Astrocyte (in vitro differentiated cells and primary cell): ENCODE measurements at regions not wholly inside any gene's neighbourhood (a gene's known extent, or its start where the extent isn't known, plus 50 kb on each side); places are given as distances from the start of the nearest gene placed in this dataset.

Experiments
- EZH2 ChIP-seq: IDR thresholded peaks from 2 replicates; pipeline ENCODE4 v1.6.1; 2012; ENCODE audit warnings: mild to moderate bottlenecking, low read length, inconsistent platforms; ENCODE audit not compliant: insufficient read depth
- TF ChIP-seq, protein P1 (sequence below): IDR thresholded peaks from 2 replicates; pipeline ENCODE4 v1.5.1; 2011; ENCODE audit warnings: low read depth, mild to moderate bottlenecking, inconsistent platforms, low read length, moderate library complexity; ENCODE audit not compliant: insufficient read depth

DNA sequence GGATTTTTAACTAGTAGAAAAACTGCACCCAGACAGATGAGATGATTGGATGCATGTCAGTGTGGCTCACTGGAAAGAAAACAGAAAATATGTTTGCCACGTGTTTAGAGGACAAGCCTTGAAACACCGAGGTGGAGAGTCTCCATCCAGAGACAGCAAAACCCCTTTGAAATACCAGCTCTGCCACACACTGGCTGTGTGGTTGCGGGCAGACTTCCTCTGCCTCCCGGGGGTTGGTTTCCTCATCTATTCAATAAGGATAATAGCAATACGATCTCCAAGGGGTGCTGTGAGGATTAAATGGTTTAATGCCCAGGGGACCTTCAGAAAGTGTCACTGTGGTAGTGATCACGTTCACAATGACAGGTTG lies 67.2 kb upstream of the PARP1 start:
- TF ChIP-seq, protein P1, sequence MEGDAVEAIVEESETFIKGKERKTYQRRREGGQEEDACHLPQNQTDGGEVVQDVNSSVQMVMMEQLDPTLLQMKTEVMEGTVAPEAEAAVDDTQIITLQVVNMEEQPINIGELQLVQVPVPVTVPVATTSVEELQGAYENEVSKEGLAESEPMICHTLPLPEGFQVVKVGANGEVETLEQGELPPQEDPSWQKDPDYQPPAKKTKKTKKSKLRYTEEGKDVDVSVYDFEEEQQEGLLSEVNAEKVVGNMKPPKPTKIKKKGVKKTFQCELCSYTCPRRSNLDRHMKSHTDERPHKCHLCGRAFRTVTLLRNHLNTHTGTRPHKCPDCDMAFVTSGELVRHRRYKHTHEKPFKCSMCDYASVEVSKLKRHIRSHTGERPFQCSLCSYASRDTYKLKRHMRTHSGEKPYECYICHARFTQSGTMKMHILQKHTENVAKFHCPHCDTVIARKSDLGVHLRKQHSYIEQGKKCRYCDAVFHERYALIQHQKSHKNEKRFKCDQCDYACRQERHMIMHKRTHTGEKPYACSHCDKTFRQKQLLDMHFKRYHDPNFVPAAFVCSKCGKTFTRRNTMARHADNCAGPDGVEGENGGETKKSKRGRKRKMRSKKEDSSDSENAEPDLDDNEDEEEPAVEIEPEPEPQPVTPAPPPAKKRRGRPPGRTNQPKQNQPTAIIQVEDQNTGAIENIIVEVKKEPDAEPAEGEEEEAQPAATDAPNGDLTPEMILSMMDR = no peak
- no peak for TF ChIP-seq EZH2
